WTC11 (cell line): ENCODE measurements at regions not wholly inside any gene's neighbourhood (a gene's known extent, or its start where the extent isn't known, plus 50 kb on each side); places are given as distances from the start of the nearest gene placed in this dataset.

Experiments used
- ATAC-seq: fragments of 200-7000 bp; cut with Tn5 transposase; 2 replicates; pipeline ENCODE4 v1.10.0; 2021; ENCODE audit warnings: mild to moderate bottlenecking, moderate library complexity
- CTCF ChIA-PET: fragments of 300-600 bp; sonication (Branson Sonifier 250); formaldehyde crosslinking; loops from one replicate; lab custom pipeline; 2021; ENCODE audit warnings: antibody characterized with exemption; lab: Charles Lee
- POLR2A ChIA-PET: fragments of 350-600 bp; sonication (Branson Sonifier 250); formaldehyde crosslinking; loops from one replicate; lab custom pipeline; 2021; ENCODE audit warnings: antibody characterized with exemption; lab: Charles Lee
- DNase-seq: peaks from one replicate; pipeline ENCODE4 v3.0.0; 2021; ENCODE audit warnings: low spot score
- H3K27ac Mint-ChIP-seq: 2 replicates; pipeline ENCODE4 v1.8.0; 2021; ENCODE audit warnings: mixed read lengths
- H3K27me3 Mint-ChIP-seq: 2 replicates; pipeline ENCODE4 v1.8.0; 2021; ENCODE audit warnings: low read depth, mild to moderate bottlenecking, moderate library complexity, mixed read lengths
- H3K36me3 Mint-ChIP-seq: 2 replicates; pipeline ENCODE4 v1.8.0; 2021; ENCODE audit warnings: mixed read lengths
- H3K4me1 Mint-ChIP-seq: 2 replicates; pipeline ENCODE4 v1.8.0; 2022; ENCODE audit warnings: mixed read lengths
- H3K4me3 Mint-ChIP-seq: 2 replicates; pipeline ENCODE4 v1.8.0; 2021; ENCODE audit warnings: mild to moderate bottlenecking, moderate library complexity, mixed read lengths
- H3K9me3 Mint-ChIP-seq: 2 replicates; pipeline ENCODE4 v1.8.0; 2021; ENCODE audit warnings: mixed read lengths
- ARID4B ChIP-seq: sonication (generic); formaldehyde crosslinking; IDR thresholded peaks from 2 replicates; pipeline ENCODE4 v1.8.0; 2023; ENCODE audit warnings: missing genetic modification reagents, mild to moderate bottlenecking, borderline replicate concordance
- CDX4 ChIP-seq: fragments of 250-450 bp; sonication (Bioruptor Pico); IDR thresholded peaks from 2 replicates; pipeline ENCODE4 v1.9.0; 2021; ENCODE audit warnings: moderate library complexity, mild to moderate bottlenecking, inconsistent platforms, borderline replicate concordance
- CREM ChIP-seq: sonication (generic); formaldehyde crosslinking; IDR thresholded peaks from 2 replicates; pipeline ENCODE4 v1.8.1; 2022; ENCODE audit warnings: mild to moderate bottlenecking, missing genetic modification reagents, moderate library complexity
- ETV6 ChIP-seq: sonication (generic); formaldehyde crosslinking; IDR thresholded peaks from 2 replicates; pipeline ENCODE4 v1.8.1; 2022; ENCODE audit warnings: mild to moderate bottlenecking, missing genetic modification reagents
- FOXJ3 ChIP-seq: sonication (generic); formaldehyde crosslinking; IDR thresholded peaks from 2 replicates; pipeline ENCODE4 v1.9.0; 2021; ENCODE audit warnings: missing genetic modification reagents, mild to moderate bottlenecking, borderline replicate concordance
- FOXK1 ChIP-seq: sonication (generic); formaldehyde crosslinking; IDR thresholded peaks from 2 replicates; pipeline ENCODE4 v1.8.0; 2022; ENCODE audit warnings: mild to moderate bottlenecking, moderate library complexity, missing genetic modification reagents
- GRHL2 ChIP-seq: fragments of 250-450 bp; sonication (Bioruptor Pico); IDR thresholded peaks from 2 replicates; pipeline ENCODE4 v1.8.0; 2022; ENCODE audit warnings: mild to moderate bottlenecking, moderate library complexity; ENCODE audit not compliant: insufficient replicate concordance, severe bottlenecking
- GTF2I ChIP-seq: fragments of 250-450 bp; sonication (Bioruptor Pico); conservative IDR thresholded peaks from 2 replicates; pipeline ENCODE4 v1.4.0; 2021; ENCODE audit warnings: mild to moderate bottlenecking
- JAZF1 ChIP-seq: fragments of 250-450 bp; sonication (Bioruptor Pico); IDR thresholded peaks from 2 replicates; pipeline ENCODE4 v1.9.0; 2021; ENCODE audit warnings: moderate library complexity, mild to moderate bottlenecking, inconsistent platforms
- JUN ChIP-seq: sonication (generic); formaldehyde crosslinking; IDR thresholded peaks from 2 replicates; pipeline ENCODE4 v1.8.0; 2023; ENCODE audit warnings: mild to moderate bottlenecking, missing genetic modification reagents
- KAT7 ChIP-seq: sonication (generic); formaldehyde crosslinking; IDR thresholded peaks from 2 replicates; pipeline ENCODE4 v1.8.1; 2023; ENCODE audit warnings: missing genetic modification reagents, mild to moderate bottlenecking, borderline replicate concordance
- NFATC4 ChIP-seq: fragments of 250-450 bp; sonication (Bioruptor Pico); IDR thresholded peaks from 2 replicates; pipeline ENCODE4 v1.9.0; 2021; ENCODE audit warnings: mild to moderate bottlenecking
- NFE2L1 ChIP-seq: sonication (generic); formaldehyde crosslinking; IDR thresholded peaks from 2 replicates; pipeline ENCODE4 v1.8.1; 2023; ENCODE audit warnings: missing genetic modification reagents
- NR1H2 ChIP-seq: sonication (generic); formaldehyde crosslinking; IDR thresholded peaks from 2 replicates; pipeline ENCODE4 v1.9.0; 2021; ENCODE audit warnings: mild to moderate bottlenecking, moderate library complexity, missing genetic modification reagents
- PRRX2 ChIP-seq: fragments of 250-450 bp; sonication (Bioruptor Pico); IDR thresholded peaks from 2 replicates; pipeline ENCODE4 v1.8.0; 2021; ENCODE audit warnings: mild to moderate bottlenecking
- RELA ChIP-seq: sonication (generic); formaldehyde crosslinking; IDR thresholded peaks from 2 replicates; pipeline ENCODE4 v1.8.1; 2022; ENCODE audit warnings: missing genetic modification reagents, mild to moderate bottlenecking, borderline replicate concordance
- RORB ChIP-seq: fragments of 250-450 bp; sonication (Bioruptor Pico); IDR thresholded peaks from 2 replicates; pipeline ENCODE4 v1.9.0; 2021; ENCODE audit warnings: mild to moderate bottlenecking
- SMAD3 ChIP-seq: sonication (generic); formaldehyde crosslinking; IDR thresholded peaks from 2 replicates; pipeline ENCODE4 v1.8.0; 2022; ENCODE audit warnings: missing genetic modification reagents, mild to moderate bottlenecking, borderline replicate concordance
- TEAD4 ChIP-seq: sonication (generic); formaldehyde crosslinking; IDR thresholded peaks from 2 replicates; pipeline ENCODE4 v1.8.0; 2022; ENCODE audit warnings: mild to moderate bottlenecking, missing genetic modification reagents
- USF1 ChIP-seq: sonication (generic); formaldehyde crosslinking; IDR thresholded peaks from 2 replicates; pipeline ENCODE4 v1.8.0; 2022; ENCODE audit warnings: mild to moderate bottlenecking, missing genetic modification reagents
- ZNF121 ChIP-seq: sonication (generic); formaldehyde crosslinking; IDR thresholded peaks from 2 replicates; pipeline ENCODE4 v1.8.0; 2023; ENCODE audit warnings: missing genetic modification reagents
- ZNF396 ChIP-seq: fragments of 250-450 bp; sonication (Bioruptor Pico); IDR thresholded peaks from 2 replicates; pipeline ENCODE4 v1.8.0; 2021; ENCODE audit warnings: mild to moderate bottlenecking, moderate library complexity, borderline replicate concordance
- ZNF416 ChIP-seq: fragments of 250-450 bp; sonication (Bioruptor Pico); IDR thresholded peaks from 2 replicates; pipeline ENCODE4 v1.9.0; 2021; ENCODE audit warnings: mild to moderate bottlenecking, inconsistent platforms
- ZSCAN18 ChIP-seq: fragments of 250-450 bp; sonication (Bioruptor Pico); IDR thresholded peaks from 2 replicates; pipeline ENCODE4 v2.1.2; 2022; ENCODE audit warnings: mild to moderate bottlenecking, moderate library complexity
- TF ChIP-seq, protein P1 (sequence below): sonication (generic); formaldehyde crosslinking; IDR thresholded peaks from 2 replicates; pipeline ENCODE4 v1.8.1; 2022; ENCODE audit warnings: mild to moderate bottlenecking, moderate library complexity, missing genetic modification reagents
- TF ChIP-seq, protein P2 (sequence below): fragments of 250-450 bp; sonication (Bioruptor Pico); IDR thresholded peaks from 2 replicates; pipeline ENCODE4 v1.9.0; 2021; ENCODE audit warnings: mild to moderate bottlenecking
- TF ChIP-seq, protein P3 (sequence below): sonication (generic); formaldehyde crosslinking; IDR thresholded peaks from 2 replicates; pipeline ENCODE4 v1.8.0; 2023; ENCODE audit warnings: missing genetic modification reagents

GRCh38 chr3:184635126-184635525 lies 73.5 kb downstream of the EPHB3 start:
- H3K36me3 Mint-ChIP-seq = no peaks in the 10 kb centered on the region
- peaks cover 3% of the 10 kb centered on the region; the same call in 1 of the 2 replicates for H3K27me3 Mint-ChIP-seq
- H3K4me3 Mint-ChIP-seq = no peak overlapping the region
- no peak for ATAC-seq
- no peak for DNase-seq
- CTCF ChIA-PET = interaction anchor here (0.8 kb wide), 1 partner anchor 142 kb away, joined by 3 read pairs; no protein-coding TSS in a partner anchor
- no peaks in the 10 kb centered on the region for H3K9me3 Mint-ChIP-seq
- POLR2A ChIA-PET = no interaction called here
- peaks cover 49% of the 10 kb centered on the region for H3K4me1 Mint-ChIP-seq
- TF ChIP-seq GTF2I (CRISPR knock-in tag) = no peak
- TF ChIP-seq NFATC4 (CRISPR knock-in tag) = no peak
- TF ChIP-seq ZNF416 (CRISPR knock-in tag) = no peak
- TF ChIP-seq ZNF121 (CRISPR knock-in tag) = no peak
- no peak for TF ChIP-seq FOXK1 (CRISPR knock-in tag)
- no peak for TF ChIP-seq ZNF396 (CRISPR knock-in tag)
- TF ChIP-seq FOXJ3 (CRISPR knock-in tag) = no peak
- TF ChIP-seq TEAD4 (CRISPR knock-in tag) = no peak
- TF ChIP-seq NR1H2 (CRISPR knock-in tag) = no peak
- no peak for TF ChIP-seq JUN (CRISPR knock-in tag)
- TF ChIP-seq, protein P1, sequence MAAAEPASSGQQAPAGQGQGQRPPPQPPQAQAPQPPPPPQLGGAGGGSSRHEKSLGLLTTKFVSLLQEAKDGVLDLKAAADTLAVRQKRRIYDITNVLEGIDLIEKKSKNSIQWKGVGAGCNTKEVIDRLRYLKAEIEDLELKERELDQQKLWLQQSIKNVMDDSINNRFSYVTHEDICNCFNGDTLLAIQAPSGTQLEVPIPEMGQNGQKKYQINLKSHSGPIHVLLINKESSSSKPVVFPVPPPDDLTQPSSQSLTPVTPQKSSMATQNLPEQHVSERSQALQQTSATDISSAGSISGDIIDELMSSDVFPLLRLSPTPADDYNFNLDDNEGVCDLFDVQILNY (CRISPR knock-in tag) = no peak
- no peak for TF ChIP-seq PRRX2
- TF ChIP-seq ARID4B (CRISPR knock-in tag) = no peak
- TF ChIP-seq ETV6 (CRISPR knock-in tag) = no peak
- TF ChIP-seq NFE2L1 = no peak
- H3K27ac Mint-ChIP-seq = no peak overlapping the region; the same call in 1 of the 2 replicates

DNA sequence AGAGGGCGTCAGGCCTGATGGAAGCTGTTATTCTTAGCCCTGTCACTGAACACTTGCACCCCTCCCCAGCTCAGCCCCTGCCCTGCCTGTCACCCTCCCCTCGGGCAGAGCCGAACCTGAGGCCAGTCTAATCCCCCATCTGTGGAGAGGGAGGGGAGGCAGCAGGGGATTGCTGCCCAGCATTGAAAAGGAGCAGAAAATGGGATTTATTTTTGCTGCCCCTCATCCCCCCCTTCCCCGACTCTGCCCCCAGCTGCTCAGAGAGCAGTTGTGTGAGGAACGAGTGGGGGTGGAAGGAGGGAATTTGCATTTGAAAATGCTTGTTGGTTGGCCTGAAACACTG lies 71.6 kb downstream of the EPHB3 start:
- no peaks in the 10 kb centered on the region for H3K9me3 Mint-ChIP-seq
- TF ChIP-seq USF1 (CRISPR knock-in tag) (no peak), KAT7 (CRISPR knock-in tag) (no peak), SMAD3 (CRISPR knock-in tag) (no peak), CREM (CRISPR knock-in tag) (no peak), TEAD4 (CRISPR knock-in tag) (no peak), ZSCAN18 (CRISPR knock-in tag) (no peak), RELA (CRISPR knock-in tag) (no peak), CDX4 (CRISPR knock-in tag) (no peak), RORB (CRISPR knock-in tag) (no peak), JAZF1 (no peak), NR1H2 (CRISPR knock-in tag) (no peak), GRHL2 (CRISPR knock-in tag) (no peak)
- TF ChIP-seq, protein P2, sequence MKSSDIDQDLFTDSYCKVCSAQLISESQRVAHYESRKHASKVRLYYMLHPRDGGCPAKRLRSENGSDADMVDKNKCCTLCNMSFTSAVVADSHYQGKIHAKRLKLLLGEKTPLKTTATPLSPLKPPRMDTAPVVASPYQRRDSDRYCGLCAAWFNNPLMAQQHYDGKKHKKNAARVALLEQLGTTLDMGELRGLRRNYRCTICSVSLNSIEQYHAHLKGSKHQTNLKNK (CRISPR knock-in tag) = no peak
- TF ChIP-seq, protein P3, sequence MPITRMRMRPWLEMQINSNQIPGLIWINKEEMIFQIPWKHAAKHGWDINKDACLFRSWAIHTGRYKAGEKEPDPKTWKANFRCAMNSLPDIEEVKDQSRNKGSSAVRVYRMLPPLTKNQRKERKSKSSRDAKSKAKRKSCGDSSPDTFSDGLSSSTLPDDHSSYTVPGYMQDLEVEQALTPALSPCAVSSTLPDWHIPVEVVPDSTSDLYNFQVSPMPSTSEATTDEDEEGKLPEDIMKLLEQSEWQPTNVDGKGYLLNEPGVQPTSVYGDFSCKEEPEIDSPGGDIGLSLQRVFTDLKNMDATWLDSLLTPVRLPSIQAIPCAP (CRISPR knock-in tag) = no peak
- TF ChIP-seq, all 79 proteins: peak for 0
- Mint-ChIP-seq H3K27me3 (peaks cover 7% of the 10 kb centered on the region), H3K27ac (no peak overlapping the region), H3K4me3 (no peak overlapping the region), H3K4me1 (peaks cover 64% of the 10 kb centered on the region), H3K36me3 (no peaks in the 10 kb centered on the region)
- DNase-seq (no peak), ATAC-seq (no peak)
- POLR2A ChIA-PET = no interaction called here
- CTCF ChIA-PET = interaction anchor here (1.3 to 1.6 kb wide), 2 partner anchors 72 to 115 kb away, joined by 3 to 9 read pairs; partner anchors contain the start of gene EPHB3
